ENCODE measurements at regions not wholly inside any gene's neighbourhood (a gene's known extent, or its start where the extent isn't known, plus 50 kb on each side); places are given as distances from the start of the nearest gene placed in this dataset.

GRCh38 chr5:2639425-2639824 is 112.1 kb downstream of the IRX2 start:
- no peak for TF ChIP-seq CTCF (IDR thresholded peaks at IDR 0.05)
- no peaks in the 10 kb centered on the region for H3K9me3 Mint-ChIP-seq
- no peak overlapping the region for H3K27ac Mint-ChIP-seq
- H3K27me3 Mint-ChIP-seq (ENCODE audit: low read depth, poor library complexity), result peaks cover 25% of the 10 kb centered on the region
- H3K4me3 Mint-ChIP-seq, result no peak overlapping the region
- peaks cover 63% of the 10 kb centered on the region for H3K4me1 Mint-ChIP-seq
- DNase-seq, result no peak
- H3K36me3 Mint-ChIP-seq (ENCODE audit: low read depth), result no peaks in the 10 kb centered on the region

GRCh38 chr5:2634399-2635176 is 116.9 kb downstream of the IRX2 start:
- no peak overlapping the region for H3K4me3 Mint-ChIP-seq
- H3K27me3 Mint-ChIP-seq (ENCODE audit: low read depth, poor library complexity), result peaks cover 28% of the 10 kb centered on the region
- no peaks in the 10 kb centered on the region for H3K9me3 Mint-ChIP-seq
- DNase-seq, result no peak
- peaks cover 59% of the 10 kb centered on the region for H3K4me1 Mint-ChIP-seq
- no peak for TF ChIP-seq CTCF (IDR thresholded peaks at IDR 0.05)
- H3K36me3 Mint-ChIP-seq (ENCODE audit: low read depth), result no peaks in the 10 kb centered on the region
- H3K27ac Mint-ChIP-seq, result no peak overlapping the region

- no peak for TF ChIP-seq CTCF (IDR thresholded peaks at IDR 0.05)
- Mint-ChIP-seq H3K4me3 (no peak overlapping the region), H3K27ac (no peak overlapping the region), H3K4me1 (peaks cover 59% of the 10 kb centered on the region), H3K36me3 (ENCODE audit: low read depth) (no peaks in the 10 kb centered on the region), H3K9me3 (no peaks in the 10 kb centered on the region), H3K27me3 (ENCODE audit: low read depth, poor library complexity) (peaks cover 28% of the 10 kb centered on the region)
- no peak for DNase-seq
Measured at GRCh38 chr5:2633992-2634391, 117.5 kb downstream of the IRX2 start.

GRCh38 chr5:2631758-2632157 is 119.7 kb downstream of the IRX2 start:
- TF ChIP-seq CTCF (IDR thresholded peaks at IDR 0.05), result no peak

GRCh38 chr5:2629045-2629444 is 122.4 kb downstream of the IRX2 start:
- Mint-ChIP-seq H3K36me3 (ENCODE audit: low read depth) (no peaks in the 10 kb centered on the region), H3K27me3 (ENCODE audit: low read depth, poor library complexity) (peaks cover 30% of the 10 kb centered on the region), H3K9me3 (no peaks in the 10 kb centered on the region), H3K4me1 (peaks cover 39% of the 10 kb centered on the region), H3K4me3 (no peak overlapping the region), H3K27ac (peak overlapping the region; percentile 23)
- TF ChIP-seq CTCF (IDR thresholded peaks at IDR 0.05), result no peak
- DNase-seq, result peak; percentile 31

More at GRCh38 chr5:2631758-2632157, 119.7 kb downstream of the IRX2 start:
- H3K27ac Mint-ChIP-seq, result no peak overlapping the region
- no peak for DNase-seq
- no peaks in the 10 kb centered on the region for H3K36me3 Mint-ChIP-seq (ENCODE audit: low read depth)
- H3K4me3 Mint-ChIP-seq, result no peak overlapping the region
- H3K27me3 Mint-ChIP-seq (ENCODE audit: low read depth, poor library complexity), result peaks cover 30% of the 10 kb centered on the region
- H3K4me1 Mint-ChIP-seq, result peaks cover 56% of the 10 kb centered on the region
- H3K9me3 Mint-ChIP-seq, result no peaks in the 10 kb centered on the region

DNA sequence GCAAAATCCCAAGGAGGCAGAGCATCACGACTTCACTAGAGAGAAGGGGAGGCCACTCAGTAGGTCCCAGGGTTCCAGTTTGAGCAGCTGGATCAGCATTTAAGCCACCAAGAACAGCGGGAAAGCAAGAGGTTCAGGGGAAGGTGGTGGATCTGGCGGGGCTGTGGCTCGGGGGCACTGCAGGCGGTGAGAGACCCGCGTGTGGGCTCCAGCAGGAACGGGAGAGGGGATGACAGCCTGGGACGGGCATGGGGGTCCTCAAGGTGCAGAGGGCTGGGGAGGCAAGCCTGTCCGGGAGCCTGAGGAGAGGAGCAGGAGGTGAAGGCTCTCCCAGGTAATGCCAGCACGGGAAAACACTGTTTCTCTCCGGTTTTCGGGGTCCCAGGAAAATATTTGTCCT is 123.6 kb downstream of the IRX2 start:
- Mint-ChIP-seq H3K27ac (no peak overlapping the region), H3K27me3 (ENCODE audit: low read depth, poor library complexity) (peaks cover 20% of the 10 kb centered on the region), H3K4me3 (no peak overlapping the region), H3K36me3 (ENCODE audit: low read depth) (no peaks in the 10 kb centered on the region), H3K9me3 (no peaks in the 10 kb centered on the region), H3K4me1 (peaks cover 28% of the 10 kb centered on the region)
- TF ChIP-seq CTCF (IDR thresholded peaks at IDR 0.05), result no peak
- DNase-seq, result no peak
